G401.6 (cell line): ENCODE measurements at regions not wholly inside any gene's neighbourhood (a gene's known extent, or its start where the extent isn't known, plus 50 kb on each side); places are given as distances from the start of the nearest gene placed in this dataset.

Experiments
- FAIRE-seq: peaks from 2 replicates; lab custom pipeline; 2012; peaks lifted over from hg19 to GRCh38; lab: Jason Lieb, UNC

- no peak for FAIRE-seq
These were observed 498.7 kb upstream of the MKI67 start for GRCh38 chr10:128624656-128625530.

- FAIRE-seq: no peak
These were observed 499.7 kb upstream of the MKI67 start for GRCh38 chr10:128625926-128626325.

GRCh38 chr10:128626397-128627000 is 500.3 kb upstream of the MKI67 start:
- no peak for FAIRE-seq

GRCh38 chr10:128627811-128628210 is 501.6 kb upstream of the MKI67 start:
- FAIRE-seq: no peak

- no peak for FAIRE-seq
These were observed 502.0 kb upstream of the MKI67 start for GRCh38 chr10:128628252-128628651.

- FAIRE-seq: no peak
These were observed 503.2 kb upstream of the MKI67 start for GRCh38 chr10:128629111-128630096.

GRCh38 chr10:128630787-128631252 is 504.6 kb upstream of the MKI67 start:
- FAIRE-seq: no peak

GRCh38 chr10:128631801-128632241 is 505.6 kb upstream of the MKI67 start:
- peak; percentile 79 for FAIRE-seq

- FAIRE-seq: no peak
These were observed 506.5 kb upstream of the MKI67 start for GRCh38 chr10:128632694-128633093.

- no peak for FAIRE-seq
These were observed 507.8 kb upstream of the MKI67 start for GRCh38 chr10:128633864-128634540.

- no peak for FAIRE-seq
These were observed 515.8 kb upstream of the MKI67 start for GRCh38 chr10:128642023-128642422.

GRCh38 chr10:128642502-128642901 is 516.3 kb upstream of the MKI67 start:
- FAIRE-seq: no peak

GRCh38 chr10:128643658-128644057 is 517.4 kb upstream of the MKI67 start:
- no peak for FAIRE-seq

GRCh38 chr10:128645486-128645885 is 519.3 kb upstream of the MKI67 start:
- no peak for FAIRE-seq

GRCh38 chr10:128646956-128647355 is 520.7 kb upstream of the MKI67 start:
- FAIRE-seq: no peak

GRCh38 chr10:128657548-128657947 is 531.3 kb upstream of the MKI67 start:
- FAIRE-seq: no peak

GRCh38 chr10:128660726-128661125 is 534.5 kb upstream of the MKI67 start:
- no peak for FAIRE-seq

GRCh38 chr10:128661404-128662197 is 535.4 kb upstream of the MKI67 start:
- FAIRE-seq: no peak

GRCh38 chr10:128662520-128662919 is 536.3 kb upstream of the MKI67 start:
- FAIRE-seq: no peak

- FAIRE-seq: no peak
These were observed 538.5 kb upstream of the MKI67 start for GRCh38 chr10:128664729-128665128.

GRCh38 chr10:128675405-128675804 is 549.2 kb upstream of the MKI67 start:
- no peak for FAIRE-seq
